ENCODE measurements at regions not wholly inside any gene's neighbourhood (a gene's known extent, or its start where the extent isn't known, plus 50 kb on each side); places are given as distances from the start of the nearest gene placed in this dataset.

- WGBS, 2 donors: 63 to 72% methylated on average over 2 of the region's 2 CpGs
- TF ChIP-seq, protein P1, sequence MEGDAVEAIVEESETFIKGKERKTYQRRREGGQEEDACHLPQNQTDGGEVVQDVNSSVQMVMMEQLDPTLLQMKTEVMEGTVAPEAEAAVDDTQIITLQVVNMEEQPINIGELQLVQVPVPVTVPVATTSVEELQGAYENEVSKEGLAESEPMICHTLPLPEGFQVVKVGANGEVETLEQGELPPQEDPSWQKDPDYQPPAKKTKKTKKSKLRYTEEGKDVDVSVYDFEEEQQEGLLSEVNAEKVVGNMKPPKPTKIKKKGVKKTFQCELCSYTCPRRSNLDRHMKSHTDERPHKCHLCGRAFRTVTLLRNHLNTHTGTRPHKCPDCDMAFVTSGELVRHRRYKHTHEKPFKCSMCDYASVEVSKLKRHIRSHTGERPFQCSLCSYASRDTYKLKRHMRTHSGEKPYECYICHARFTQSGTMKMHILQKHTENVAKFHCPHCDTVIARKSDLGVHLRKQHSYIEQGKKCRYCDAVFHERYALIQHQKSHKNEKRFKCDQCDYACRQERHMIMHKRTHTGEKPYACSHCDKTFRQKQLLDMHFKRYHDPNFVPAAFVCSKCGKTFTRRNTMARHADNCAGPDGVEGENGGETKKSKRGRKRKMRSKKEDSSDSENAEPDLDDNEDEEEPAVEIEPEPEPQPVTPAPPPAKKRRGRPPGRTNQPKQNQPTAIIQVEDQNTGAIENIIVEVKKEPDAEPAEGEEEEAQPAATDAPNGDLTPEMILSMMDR (IDR thresholded peaks at IDR 0.05): no peak
- no peak for TF ChIP-seq POLR2A (IDR thresholded peaks at IDR 0.05)
These were observed 896.2 kb downstream of the CDH11 start for GRCh38 chr16:64225696-64226095.

DNA sequence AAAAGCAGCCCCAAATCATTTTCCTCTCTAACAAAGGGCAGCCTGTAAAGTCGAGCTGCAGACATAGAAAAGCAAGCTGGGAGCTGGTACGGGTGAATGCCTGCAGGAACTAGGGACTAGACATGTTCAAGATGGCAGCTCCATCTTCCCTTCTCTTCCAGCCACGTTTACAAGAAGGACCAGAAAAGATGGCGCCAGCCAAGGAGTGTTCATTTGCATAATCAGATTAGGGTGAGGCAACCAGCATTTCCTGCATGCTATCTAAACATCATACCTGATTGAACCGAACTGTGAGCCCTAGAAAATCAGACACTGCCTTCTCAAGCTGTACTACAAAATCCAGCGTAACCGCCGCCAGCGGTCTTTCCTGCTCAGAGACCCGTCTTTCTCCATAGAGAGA, 896.8 kb downstream of the CDH11 start:
- Histone ChIP-seq H3K27ac (no peak overlapping the region), H3K27me3 (no peaks in the 10 kb centered on the region), H3K9me3 (no peaks in the 10 kb centered on the region), H3K36me3 (no peaks in the 10 kb centered on the region), H3K4me1 (no peaks in the 10 kb centered on the region), H3K4me3 (replicated peaks in 1 of 3) (no peak overlapping the region)
- WGBS, 2 donors: 65 to 77% methylated on average over 10 of the region's 10 CpGs
- intact Hi-C loops (cut with DNase I): no loop called here
- DNase-seq: no peak
- TF ChIP-seq, protein P1 (IDR thresholded peaks at IDR 0.05): no peak
- TF ChIP-seq POLR2A (IDR thresholded peaks at IDR 0.05): no peak

More at GRCh38 chr16:64225696-64226095, 896.2 kb downstream of the CDH11 start:
- intact Hi-C loops (cut with DNase I): no loop called here
- H3K4me3 ChIP-seq (replicated peaks in 1 of 3): no peak overlapping the region
- H3K27ac ChIP-seq: no peak overlapping the region
- no peaks in the 10 kb centered on the region for H3K4me1 ChIP-seq
- DNase-seq: no peak
- H3K27me3 ChIP-seq: no peaks in the 10 kb centered on the region
- H3K36me3 ChIP-seq: no peaks in the 10 kb centered on the region
- no peaks in the 10 kb centered on the region for H3K9me3 ChIP-seq

- no peak for DNase-seq
- Histone ChIP-seq H3K27me3 (no peaks in the 10 kb centered on the region), H3K4me1 (no peaks in the 10 kb centered on the region), H3K4me3 (replicated peaks in 1 of 3) (no peak overlapping the region), H3K9me3 (no peaks in the 10 kb centered on the region), H3K36me3 (no peaks in the 10 kb centered on the region), H3K27ac (no peak overlapping the region)
- no peak for TF ChIP-seq POLR2A (IDR thresholded peaks at IDR 0.05)
- TF ChIP-seq, protein P1 (IDR thresholded peaks at IDR 0.05): no peak
- 74 to 77% methylated on average over 4 of the region's 4 CpGs for WGBS, 2 donors
- intact Hi-C loops (cut with DNase I): no loop called here
These were observed 903.9 kb downstream of the CDH11 start for GRCh38 chr16:64217789-64218535.

- no peak overlapping the region for H3K27ac ChIP-seq
- TF ChIP-seq, protein P1 (IDR thresholded peaks at IDR 0.05): no peak
- TF ChIP-seq POLR2A (IDR thresholded peaks at IDR 0.05): no peak
- H3K36me3 ChIP-seq: no peaks in the 10 kb centered on the region
- no peak overlapping the region for H3K4me3 ChIP-seq (replicated peaks in 1 of 3)
- intact Hi-C loops (cut with DNase I): no loop called here
- H3K4me1 ChIP-seq: no peaks in the 10 kb centered on the region
- H3K27me3 ChIP-seq: no peaks in the 10 kb centered on the region
- H3K9me3 ChIP-seq: no peaks in the 10 kb centered on the region
- 90 to 91% methylated on average over 3 of the region's 3 CpGs for WGBS, 2 donors
- DNase-seq: no peak
These were observed 906.1 kb downstream of the CDH11 start for GRCh38 chr16:64215730-64216129.

GRCh38 chr16:64211331-64211730, 910.5 kb downstream of the CDH11 start:
- Histone ChIP-seq H3K4me1 (no peaks in the 10 kb centered on the region), H3K9me3 (no peaks in the 10 kb centered on the region), H3K27ac (no peak overlapping the region), H3K4me3 (replicated peaks in 1 of 3) (no peak overlapping the region), H3K36me3 (no peaks in the 10 kb centered on the region), H3K27me3 (no peaks in the 10 kb centered on the region)
- WGBS, 2 donors: 77 to 79% methylated on average over 5 of the region's 5 CpGs
- no peak for DNase-seq
- TF ChIP-seq, protein P1 (IDR thresholded peaks at IDR 0.05): no peak
- TF ChIP-seq POLR2A (IDR thresholded peaks at IDR 0.05): no peak
- intact Hi-C loops (cut with DNase I): no loop called here

Data from thyroid gland (tissue), 4 donors.